ENCODE measurements at regions not wholly inside any gene's neighbourhood (a gene's known extent, or its start where the extent isn't known, plus 50 kb on each side); places are given as distances from the start of the nearest gene placed in this dataset.
"Not testable (repeated sequence)": the region's sequence is repeated elsewhere in the genome, so short reads cannot be mapped to it uniquely, and the experiment has no call there.

DNA sequence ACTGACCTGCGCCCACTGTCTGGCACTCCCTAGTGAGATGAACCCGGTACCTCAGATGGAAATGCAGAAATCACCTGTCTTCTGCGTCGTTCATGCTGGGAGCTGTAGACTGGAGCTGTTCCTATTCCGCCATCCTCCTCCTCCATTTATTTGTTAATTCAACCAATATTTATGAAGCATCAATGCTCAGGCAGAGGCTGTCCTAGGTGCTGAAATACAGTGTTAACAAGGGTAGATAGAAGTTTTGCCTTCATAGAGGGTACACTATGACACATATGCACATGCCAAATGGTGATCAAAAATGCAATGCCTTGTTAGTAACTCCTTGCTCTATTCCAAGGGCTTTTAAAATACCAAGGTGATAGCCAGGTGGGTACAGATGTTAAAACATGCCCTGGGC, 166.0 kb upstream of the CCL2 start:
- TF ChIP-seq, protein P1, sequence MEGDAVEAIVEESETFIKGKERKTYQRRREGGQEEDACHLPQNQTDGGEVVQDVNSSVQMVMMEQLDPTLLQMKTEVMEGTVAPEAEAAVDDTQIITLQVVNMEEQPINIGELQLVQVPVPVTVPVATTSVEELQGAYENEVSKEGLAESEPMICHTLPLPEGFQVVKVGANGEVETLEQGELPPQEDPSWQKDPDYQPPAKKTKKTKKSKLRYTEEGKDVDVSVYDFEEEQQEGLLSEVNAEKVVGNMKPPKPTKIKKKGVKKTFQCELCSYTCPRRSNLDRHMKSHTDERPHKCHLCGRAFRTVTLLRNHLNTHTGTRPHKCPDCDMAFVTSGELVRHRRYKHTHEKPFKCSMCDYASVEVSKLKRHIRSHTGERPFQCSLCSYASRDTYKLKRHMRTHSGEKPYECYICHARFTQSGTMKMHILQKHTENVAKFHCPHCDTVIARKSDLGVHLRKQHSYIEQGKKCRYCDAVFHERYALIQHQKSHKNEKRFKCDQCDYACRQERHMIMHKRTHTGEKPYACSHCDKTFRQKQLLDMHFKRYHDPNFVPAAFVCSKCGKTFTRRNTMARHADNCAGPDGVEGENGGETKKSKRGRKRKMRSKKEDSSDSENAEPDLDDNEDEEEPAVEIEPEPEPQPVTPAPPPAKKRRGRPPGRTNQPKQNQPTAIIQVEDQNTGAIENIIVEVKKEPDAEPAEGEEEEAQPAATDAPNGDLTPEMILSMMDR (conservative IDR thresholded peaks at IDR 0.05 in 1 of 2, IDR thresholded peaks at IDR 0.05 in 1 of 2; ENCODE audit: low read depth in 1 of 2, low read length in 2 of 2): not testable (repeated sequence)
- not testable (repeated sequence) for TF ChIP-seq EZH2 (IDR thresholded peaks at IDR 0.05; ENCODE audit: low read length, missing control alignments)

Measured in fibroblast of lung (primary cell).